GM18517 (cell line): ENCODE measurements at regions not wholly inside any gene's neighbourhood (a gene's known extent, or its start where the extent isn't known, plus 50 kb on each side); places are given as distances from the start of the nearest gene placed in this dataset.
A peak's percentile ranks its signal among the peaks of the same experiment; 100 is the strongest.
"Not testable (repeated sequence)": the region's sequence is repeated elsewhere in the genome, so short reads cannot be mapped to it uniquely, and the experiment has no call there.

Experiments used
- ATAC-seq: cut with Tn5 transposase; IDR thresholded peaks from one replicate; pipeline ENCODE4 v1.9.1; 2021; ENCODE audit warnings: mild to moderate bottlenecking, moderate library complexity; ENCODE audit not compliant: unreplicated experiment

DNA sequence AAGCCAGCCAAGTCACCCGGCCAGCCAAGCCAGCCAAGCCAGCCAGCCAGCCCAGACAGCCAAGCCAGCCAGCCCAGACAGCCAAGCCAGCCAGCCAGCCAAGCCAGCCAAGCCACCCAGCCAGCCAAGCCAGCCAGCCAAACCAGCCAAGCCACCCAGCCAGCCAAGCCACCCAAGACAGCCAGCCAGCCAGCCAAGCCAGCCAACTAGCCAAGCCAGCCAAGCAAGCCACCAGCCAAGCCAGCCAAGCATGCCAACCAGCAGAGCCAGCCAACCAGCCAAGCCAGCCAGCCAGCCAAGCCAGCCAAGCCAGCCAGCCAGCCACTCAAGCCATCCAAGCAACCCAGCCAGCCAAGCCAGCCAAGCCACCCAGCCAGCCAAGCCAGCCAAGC lies 323.1 kb upstream of the PLGLB2 start:
- not testable (repeated sequence) for ATAC-seq

DNA sequence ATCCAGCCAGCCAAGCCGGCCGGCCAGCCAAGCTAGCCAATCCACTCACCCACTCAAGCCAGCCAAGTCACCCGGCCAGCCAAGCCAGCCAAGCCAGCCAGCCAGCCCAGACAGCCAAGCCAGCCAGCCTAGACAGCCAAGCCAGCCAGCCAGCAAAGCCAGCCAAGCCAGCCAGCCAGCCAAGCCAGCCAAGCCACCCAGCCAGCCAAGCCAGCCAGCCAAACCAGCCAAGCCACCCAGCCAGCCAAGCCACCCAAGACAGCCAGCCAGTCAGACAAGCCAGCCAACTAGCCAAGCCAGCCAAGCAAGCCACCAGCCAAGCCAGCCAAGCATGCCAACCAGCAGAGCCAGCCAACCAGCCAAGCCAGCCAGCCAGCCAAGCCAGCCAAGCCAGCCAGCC lies 322.7 kb upstream of the PLGLB2 start:
- ATAC-seq = not testable (repeated sequence)

DNA sequence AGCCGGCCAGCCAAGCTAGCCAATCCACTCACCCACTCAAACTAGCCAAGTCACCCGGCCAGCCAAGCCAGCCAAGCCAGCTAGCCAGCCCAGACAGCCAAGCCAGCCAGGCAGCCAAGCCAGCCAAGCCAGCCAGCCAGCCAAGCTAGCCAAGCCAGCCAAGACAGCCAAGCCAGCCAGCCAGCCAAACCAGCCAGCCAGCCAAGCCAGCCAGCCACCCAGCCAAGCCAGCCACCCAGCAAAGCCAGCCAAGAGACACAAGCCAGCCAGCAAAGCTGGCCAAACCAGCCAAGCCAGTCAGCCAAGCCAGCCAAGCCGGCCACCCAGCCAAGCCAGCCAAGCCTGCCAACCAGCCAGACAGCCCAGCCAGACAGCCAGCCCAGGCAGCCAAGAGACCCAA lies 322.2 kb upstream of the PLGLB2 start:
- not testable (repeated sequence) for ATAC-seq

DNA sequence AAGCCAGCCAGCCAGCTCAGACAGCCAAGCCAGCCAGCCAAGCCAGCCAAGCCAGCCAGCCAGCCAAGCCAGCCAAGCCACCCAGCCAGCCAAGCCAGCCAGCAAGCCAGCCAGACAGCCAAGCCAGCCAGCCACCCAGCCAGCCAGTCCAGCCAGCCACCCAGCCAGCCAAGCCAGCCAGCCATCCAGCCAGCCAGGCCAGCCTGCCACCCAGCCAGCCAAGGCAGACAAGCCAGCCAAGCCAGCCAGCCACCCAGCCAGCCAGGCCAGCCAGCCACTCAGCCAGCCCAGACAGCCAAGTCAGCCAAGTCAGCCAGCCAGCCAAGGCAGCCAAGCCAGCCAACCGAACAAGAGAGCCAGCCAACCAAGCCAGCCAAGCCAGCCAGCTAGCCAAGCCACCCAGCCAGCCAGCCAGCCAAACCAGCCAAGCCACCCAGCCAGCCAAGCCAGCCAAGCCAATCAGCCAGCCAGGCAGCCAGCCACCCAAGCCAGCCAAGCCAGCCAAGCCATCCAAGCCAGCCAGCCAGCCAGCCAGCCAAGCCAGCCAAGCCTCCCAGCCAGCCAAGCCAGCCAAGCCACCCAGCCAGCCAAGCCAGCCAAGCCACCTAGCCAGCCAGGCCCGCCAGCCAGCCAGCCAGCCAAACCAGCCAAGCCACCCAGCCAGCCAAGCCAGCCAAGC lies 319.3 kb upstream of the PLGLB2 start:
- not testable (repeated sequence) for ATAC-seq

DNA sequence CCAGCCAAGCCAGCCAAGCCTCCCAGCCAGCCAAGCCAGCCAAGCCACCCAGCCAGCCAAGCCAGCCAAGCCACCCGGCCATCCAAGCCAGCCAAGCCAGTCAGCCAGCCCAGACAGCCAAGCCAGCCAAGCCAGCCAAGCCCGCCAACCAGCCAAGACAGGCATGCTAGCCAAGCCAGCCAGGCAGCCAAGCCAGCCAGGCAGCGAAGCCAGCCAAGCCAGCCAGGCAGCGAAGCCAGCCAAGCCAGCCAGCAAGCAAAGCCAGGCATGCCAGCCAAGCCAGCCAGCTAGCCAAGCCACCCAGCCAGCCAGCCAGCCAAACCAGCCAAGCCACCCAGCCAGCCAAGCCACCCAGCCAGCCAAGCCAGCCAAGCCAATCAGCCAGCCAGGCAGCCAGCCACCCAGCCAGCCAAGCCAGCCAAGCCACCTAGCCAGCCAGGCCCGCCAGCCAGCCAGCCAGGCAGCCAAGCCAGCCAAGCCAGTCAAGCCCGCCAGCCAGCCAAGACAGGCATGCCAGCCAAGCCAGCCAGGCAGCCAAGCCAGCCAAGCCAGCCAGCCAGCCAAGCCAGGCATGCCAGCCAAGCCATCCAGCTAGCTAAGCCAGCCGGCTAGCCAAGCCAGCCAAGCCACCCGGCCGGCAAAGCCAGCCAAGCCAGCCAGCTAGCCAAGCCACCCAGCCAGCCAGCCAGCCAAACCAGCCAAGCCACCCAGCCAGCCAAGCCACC lies 318.5 kb upstream of the PLGLB2 start:
- not testable (repeated sequence) for ATAC-seq

DNA sequence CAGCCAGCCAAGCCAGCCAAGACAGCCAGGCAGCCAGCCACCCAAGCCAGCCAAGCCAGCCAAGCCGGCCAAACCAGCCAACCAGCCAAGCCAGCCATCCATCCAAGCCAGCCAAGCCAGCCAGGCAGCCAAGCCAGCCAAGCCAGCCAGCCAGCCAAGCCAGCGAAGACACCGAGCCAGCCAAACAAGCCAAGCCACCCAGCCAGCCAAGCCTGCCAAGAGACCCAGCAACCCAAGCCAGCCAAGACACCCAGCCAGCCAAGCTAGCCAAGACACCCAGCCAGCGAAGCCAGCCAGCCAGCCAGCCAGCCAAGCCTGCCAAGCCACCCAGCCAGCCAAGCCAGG lies 318.0 kb upstream of the PLGLB2 start:
- not testable (repeated sequence) for ATAC-seq

DNA sequence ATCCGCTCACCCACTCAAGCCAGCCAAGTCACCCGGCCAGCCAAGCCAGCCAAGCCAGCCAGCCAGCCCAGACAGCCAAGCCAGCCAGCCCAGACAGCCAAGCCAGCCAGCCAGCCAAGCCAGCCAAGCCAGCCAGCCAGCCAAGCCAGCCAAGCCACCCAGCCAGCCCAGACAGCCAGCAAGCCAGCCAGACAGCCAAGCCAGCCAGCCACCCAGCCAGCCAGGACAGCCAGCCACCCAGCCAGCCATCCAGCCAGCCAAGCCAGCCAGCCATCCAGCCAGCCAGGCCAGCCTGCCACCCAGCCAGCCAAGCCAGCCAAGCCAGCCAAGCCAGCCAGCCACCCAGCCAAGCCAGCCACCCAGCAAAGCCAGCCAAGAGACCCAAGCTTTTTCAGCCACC lies 316.8 kb upstream of the PLGLB2 start:
- not testable (repeated sequence) for ATAC-seq

DNA sequence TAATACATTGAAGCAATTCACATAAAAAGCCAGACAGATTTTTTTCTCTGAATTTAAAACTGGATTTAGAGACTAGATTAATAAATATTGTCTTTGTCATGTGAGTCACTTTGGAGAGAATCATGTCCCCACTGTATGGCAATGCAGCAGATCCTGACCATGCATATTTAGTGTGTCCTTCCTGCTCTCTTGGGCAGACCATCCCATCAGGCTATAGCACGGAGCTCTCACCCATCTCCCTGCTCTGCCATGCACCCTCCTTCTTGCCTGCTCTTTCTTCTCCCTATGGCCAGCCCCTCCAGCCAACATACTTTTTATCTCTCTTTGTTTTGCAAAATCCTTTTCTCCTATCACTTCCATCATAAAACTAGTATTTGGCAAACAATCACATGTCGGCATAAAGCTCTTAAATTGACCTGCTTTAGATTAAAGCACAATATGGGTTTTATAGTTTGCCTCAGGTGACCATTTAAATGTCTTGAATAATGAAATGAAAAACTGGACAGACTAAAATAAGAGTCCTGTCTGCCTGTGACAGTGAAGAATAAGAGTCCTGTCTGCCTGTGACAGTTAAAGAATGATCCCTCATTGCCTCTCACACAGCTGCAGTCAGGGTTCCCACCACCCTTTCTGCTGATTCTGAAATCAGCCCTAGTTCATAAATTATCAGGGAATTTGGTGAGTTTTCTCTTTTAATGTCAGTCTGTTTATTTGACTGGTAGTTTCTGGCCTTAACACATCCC lies 315.0 kb upstream of the PLGLB2 start:
- not testable (repeated sequence) for ATAC-seq

DNA sequence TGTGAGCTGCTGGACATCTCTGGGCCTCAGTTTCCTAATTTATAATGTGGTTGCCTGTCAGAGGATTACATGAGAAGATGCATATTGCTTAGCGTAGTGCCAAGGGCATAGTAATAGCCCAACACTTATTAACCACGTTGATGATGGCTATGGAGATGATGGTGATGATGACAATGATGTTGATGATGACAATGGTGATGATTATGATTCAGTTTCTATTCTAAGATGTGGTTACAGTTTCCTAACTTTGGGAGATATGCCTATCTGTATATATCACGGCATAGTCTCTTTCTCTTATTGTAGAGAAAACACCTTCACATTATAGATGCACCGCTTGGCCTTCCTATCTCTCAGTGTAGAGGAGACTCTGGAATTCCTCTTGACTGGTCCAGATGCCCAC lies 311.9 kb upstream of the PLGLB2 start:
- ATAC-seq = not testable (repeated sequence)

DNA sequence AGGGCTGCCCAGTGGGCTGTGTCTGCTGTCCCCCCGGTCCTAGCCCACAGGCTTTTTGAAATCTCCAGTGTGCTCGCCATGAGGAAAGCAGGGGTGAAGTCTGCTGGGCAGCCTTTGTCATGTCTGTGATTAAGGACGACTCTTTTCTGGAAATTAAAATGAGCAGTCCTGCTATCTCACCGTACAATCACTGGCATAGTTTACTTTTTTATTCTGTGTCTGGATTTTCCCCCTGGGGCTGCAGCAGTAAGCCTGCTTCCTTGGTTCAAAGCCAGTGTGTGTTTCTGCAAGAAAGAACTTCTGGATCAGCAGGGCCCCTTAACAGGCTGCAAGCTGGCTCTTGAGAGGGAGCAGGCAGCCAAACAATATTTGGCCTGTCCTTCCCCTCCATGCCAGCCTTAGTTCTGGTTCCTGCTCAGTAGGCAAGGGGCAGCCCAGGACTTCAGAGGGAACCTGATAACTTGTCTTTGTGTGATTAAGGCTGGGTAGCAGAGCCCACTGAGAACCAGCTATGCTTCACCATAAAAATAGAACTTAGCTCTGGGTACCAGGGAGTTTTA lies 310.1 kb upstream of the PLGLB2 start:
- not testable (repeated sequence) for ATAC-seq

DNA sequence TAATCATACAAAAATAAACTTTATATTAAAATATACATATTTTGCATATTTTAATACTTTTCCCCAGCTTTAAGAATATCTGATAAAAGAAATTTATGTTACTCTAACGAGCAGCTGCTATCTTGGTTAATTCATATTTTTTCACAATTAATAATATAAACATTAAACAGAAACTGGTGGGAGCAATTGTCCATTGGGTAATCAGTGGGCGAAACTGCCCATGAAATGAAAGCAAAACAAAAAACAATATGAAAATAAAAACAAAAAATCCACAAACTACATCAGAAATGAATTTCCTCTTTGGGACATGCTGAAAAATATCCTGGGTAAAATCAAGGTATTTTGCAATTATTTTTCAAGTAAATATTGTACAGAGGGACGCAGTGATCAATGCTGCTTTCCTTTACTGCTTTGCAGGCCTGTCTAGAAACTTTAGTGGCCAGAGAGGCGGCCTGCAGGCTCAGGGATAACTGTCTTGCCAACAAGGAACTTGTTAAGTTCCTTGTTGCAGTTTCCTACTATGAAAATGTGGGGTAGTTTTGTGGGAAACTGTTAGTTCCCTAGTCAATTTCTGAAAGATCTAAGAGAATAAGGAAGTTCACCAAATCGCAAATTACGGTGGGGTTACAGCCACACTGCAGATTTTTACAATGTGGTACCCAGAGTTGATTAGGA lies 309.0 kb upstream of the PLGLB2 start:
- ATAC-seq = not testable (repeated sequence)

DNA sequence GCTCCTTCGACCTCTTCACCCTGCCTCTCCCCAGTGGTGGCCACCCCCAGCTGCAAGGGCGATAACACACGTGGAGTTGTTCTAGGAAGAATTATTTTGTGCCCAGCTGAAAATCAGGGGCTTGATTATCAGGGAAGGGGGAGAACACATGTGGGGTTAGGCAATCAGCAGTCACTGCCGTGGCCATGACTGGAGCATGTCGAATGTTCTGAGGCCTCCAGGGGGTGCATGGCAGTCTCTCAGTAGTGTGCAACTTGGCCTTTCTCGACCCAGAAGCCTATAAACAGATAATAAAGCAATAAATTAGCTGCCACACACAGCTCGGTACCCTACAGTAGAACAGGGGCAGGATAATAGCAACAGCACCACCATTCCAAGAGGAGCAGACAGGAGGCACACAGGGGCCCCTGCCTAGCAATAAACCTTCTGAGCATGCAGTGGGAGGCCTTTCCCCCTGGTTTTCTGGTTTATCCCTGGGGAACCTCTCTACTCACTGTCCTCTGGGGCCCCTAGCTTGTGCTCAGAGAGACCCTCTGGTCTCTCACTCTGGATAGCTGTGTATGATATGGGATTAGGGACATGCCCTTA lies 308.2 kb upstream of the PLGLB2 start:
- ATAC-seq = not testable (repeated sequence)

DNA sequence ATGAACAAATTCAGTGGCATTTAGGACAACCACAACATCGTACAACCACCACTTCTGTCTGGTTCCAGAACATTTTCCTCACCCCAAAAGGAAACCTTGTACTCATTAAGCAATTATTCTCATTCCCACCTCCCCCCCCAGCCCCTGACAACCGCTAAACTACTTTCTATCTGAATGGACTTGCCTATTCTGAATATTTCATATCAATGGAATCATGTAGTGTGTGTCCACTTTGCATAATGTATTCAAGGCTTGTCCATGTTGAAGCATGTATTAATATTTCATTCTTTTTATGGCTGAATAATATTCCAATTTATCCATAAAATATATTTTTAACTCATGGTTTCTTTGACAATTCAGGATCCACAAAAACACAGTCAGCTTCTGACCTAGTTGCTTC lies 307.2 kb upstream of the PLGLB2 start:
- ATAC-seq = not testable (repeated sequence)

DNA sequence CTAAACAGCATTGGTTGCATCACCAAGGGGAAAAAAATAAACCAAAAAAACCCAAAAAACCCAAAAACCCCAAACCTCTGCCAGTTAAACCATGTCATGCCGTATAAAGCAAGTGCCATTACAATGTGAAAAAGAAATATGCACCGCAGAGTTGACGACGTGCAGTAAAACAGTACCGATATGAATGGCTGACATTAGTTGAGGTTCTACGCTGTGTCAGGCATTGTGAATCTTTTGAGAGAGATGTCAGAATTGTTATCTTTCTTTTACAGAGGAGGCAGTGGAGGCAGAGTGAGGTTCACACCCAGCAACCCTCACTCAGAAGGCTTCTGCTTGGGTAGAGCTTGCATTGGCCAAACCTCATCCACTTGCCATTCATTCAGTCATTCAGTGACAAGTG lies 306.5 kb upstream of the PLGLB2 start:
- ATAC-seq = not testable (repeated sequence)

DNA sequence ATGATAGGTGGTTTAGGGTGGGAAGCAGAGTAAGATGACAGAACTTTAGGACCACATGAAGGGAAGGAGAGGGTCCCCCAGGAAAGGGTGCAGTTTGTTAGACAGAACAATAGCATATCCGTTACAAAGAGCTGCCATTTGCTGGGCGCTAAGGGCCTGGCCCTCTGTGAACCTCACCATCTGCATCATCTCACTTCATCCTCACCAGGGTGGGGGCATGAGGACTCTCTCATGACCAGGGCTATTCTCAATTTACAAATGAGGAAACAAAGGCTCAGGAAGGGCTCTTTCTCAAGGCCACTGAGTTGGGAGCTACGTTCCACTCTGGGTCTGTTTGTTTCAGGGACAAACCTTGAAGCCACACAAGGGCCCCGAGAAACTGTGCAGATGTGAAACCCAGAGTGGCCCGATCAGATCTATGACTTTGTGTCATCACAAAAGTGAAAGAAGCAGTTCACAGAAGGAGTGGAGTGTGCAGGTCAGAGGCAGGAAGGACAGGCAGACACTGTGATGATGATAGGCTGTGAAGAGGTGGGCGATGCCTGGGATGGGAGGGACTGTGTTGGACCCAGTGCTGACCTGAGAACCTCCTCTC lies 304.8 kb upstream of the PLGLB2 start:
- ATAC-seq = peak; percentile 98

DNA sequence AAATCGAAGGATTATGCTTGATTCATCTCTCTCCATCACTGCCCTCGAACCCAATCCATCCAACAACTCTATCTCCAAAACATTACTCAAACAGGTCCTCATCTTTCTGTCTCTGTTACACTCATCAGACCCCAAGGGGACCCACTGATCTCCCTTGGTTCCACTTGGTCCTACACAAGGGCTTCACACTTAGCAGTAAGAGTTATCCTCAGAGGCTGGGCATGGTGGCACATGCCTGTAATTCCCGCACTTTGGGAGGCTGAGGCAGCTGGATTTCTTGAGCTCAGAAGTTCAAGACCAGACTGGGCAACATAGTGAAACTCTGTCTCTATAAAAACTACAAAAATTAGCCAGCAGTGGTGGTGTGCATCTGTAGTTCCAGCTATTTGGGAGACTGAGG lies 302.9 kb upstream of the PLGLB2 start:
- ATAC-seq = not testable (repeated sequence)

DNA sequence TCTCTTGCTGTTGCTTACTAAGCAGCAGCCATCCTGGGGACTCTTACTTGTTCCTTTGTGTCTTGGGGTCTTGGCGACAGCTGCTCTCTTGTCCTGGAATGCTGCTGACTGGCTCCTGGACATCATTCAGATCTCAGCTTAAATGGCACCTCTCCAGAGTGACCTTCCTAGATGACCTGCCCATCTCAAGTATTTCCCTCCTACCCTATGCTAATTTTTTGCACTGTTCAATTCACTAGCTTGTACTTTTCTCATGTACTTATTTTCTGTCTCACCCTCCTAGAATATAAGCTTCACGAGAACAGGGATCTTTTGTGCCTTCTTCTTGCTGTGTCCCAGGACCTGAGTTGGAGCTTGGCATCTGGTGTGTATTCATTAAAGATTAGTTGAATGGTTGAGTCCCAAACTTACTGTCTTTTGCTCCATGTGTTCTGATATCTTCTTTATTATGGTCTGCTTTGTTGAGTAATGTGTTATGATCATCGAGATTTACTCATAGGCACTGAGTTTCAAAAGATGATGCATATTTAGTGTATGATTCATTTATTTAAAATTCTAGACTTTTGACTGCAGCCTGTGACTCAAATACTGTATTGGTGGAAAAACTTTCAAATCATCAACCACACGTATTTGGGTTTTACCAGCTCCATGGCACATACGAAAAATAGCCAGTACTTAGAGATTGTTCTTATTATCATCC lies 302.1 kb upstream of the PLGLB2 start:
- not testable (repeated sequence) for ATAC-seq

DNA sequence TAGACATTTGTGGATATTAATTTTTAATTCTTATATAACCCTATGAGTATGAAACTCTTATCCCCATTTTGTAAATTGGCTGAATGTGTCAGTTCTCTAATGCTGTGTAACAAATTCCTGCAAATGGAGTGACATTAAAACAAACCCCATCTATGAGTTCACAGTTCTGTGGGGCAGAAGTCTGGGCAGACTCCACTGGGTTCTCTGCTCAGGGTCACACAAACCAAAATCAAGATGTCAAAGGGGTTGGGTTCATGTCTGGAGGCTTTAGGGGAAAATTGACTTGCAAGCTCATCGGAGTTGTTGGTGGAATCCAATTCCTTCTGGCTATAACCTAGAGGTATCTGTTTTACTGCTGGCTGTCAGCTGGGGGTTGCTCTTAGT lies 301.6 kb upstream of the PLGLB2 start:
- ATAC-seq = not testable (repeated sequence)

DNA sequence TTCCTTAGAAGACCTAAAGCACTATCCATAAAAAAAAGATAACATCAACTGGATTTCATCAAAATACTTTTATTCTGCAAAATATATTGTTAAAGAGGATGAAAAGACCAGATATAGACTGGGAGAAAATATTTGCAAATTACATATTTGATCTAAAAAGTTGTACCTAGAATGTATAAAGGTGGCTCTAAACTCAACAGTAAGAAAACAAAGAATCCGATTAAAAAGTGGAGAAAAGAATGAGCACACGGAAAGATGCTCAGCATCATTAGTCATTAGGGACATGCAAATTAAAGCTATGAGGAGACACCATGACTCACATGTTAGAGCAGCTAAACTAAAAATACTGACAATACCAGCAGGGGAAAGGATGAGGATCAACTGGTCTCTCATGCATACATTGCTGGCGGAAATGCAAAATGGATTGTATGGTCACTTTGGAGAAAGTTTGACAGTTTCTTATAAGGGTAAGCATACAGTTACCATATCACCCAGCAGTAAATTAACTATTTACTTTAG lies 298.4 kb upstream of the PLGLB2 start:
- ATAC-seq = not testable (repeated sequence)
